Eye (tissue), 1 donor: ENCODE measurements at regions not wholly inside any gene's neighbourhood (a gene's known extent, or its start where the extent isn't known, plus 50 kb on each side); places are given as distances from the start of the nearest gene placed in this dataset.

Source experiments
- DNase-seq: peaks from one replicate; pipeline ENCODE4 v3.0.0-alpha.2; 2015

GRCh38 chr18:21997207-21998143, 171.9 kb upstream of the GATA6 start:
- DNase-seq = peak; percentile 56

- no peak for DNase-seq
These were observed 170.9 kb upstream of the GATA6 start for GRCh38 chr18:21998486-21998885.

GRCh38 chr18:22001912-22002487, 167.4 kb upstream of the GATA6 start:
- no peak for DNase-seq

- peak; percentile 45 for DNase-seq
These were observed 164.1 kb upstream of the GATA6 start for GRCh38 chr18:22005191-22005841.

- no peak for DNase-seq
These were observed 162.9 kb upstream of the GATA6 start for GRCh38 chr18:22006458-22006857.

GRCh38 chr18:22009242-22009641, 160.1 kb upstream of the GATA6 start:
- DNase-seq = no peak

- no peak for DNase-seq
These were observed 155.4 kb upstream of the GATA6 start for GRCh38 chr18:22013993-22014392.

- DNase-seq = no peak
These were observed 154.2 kb upstream of the GATA6 start for GRCh38 chr18:22015156-22015555.

- no peak for DNase-seq
These were observed 151.0 kb upstream of the GATA6 start for GRCh38 chr18:22018366-22018765.

- DNase-seq = no peak
These were observed 150.2 kb upstream of the GATA6 start for GRCh38 chr18:22019193-22019592.

GRCh38 chr18:22020127-22020866, 149.1 kb upstream of the GATA6 start:
- no peak for DNase-seq

- no peak for DNase-seq
These were observed 148.5 kb upstream of the GATA6 start for GRCh38 chr18:22020867-22021370.

GRCh38 chr18:22021701-22022100, 147.7 kb upstream of the GATA6 start:
- no peak for DNase-seq

- no peak for DNase-seq
These were observed 144.5 kb upstream of the GATA6 start for GRCh38 chr18:22024924-22025323.

GRCh38 chr18:22026362-22026761, 143.0 kb upstream of the GATA6 start:
- DNase-seq = peak; percentile 30

GRCh38 chr18:22026889-22027288, 142.5 kb upstream of the GATA6 start:
- DNase-seq = no peak

- DNase-seq = no peak
These were observed 137.8 kb upstream of the GATA6 start for GRCh38 chr18:22031611-22032010.

GRCh38 chr18:22032392-22032961, 136.9 kb upstream of the GATA6 start:
- peak; percentile 10 for DNase-seq

GRCh38 chr18:22033085-22033484, 136.3 kb upstream of the GATA6 start:
- no peak for DNase-seq

GRCh38 chr18:22034276-22034675, 135.1 kb upstream of the GATA6 start:
- no peak for DNase-seq

GRCh38 chr18:22040533-22040932, 128.9 kb upstream of the GATA6 start:
- DNase-seq = no peak

GRCh38 chr18:22043837-22044236, 125.6 kb upstream of the GATA6 start:
- DNase-seq = no peak
